ENCODE measurements at regions not wholly inside any gene's neighbourhood (a gene's known extent, or its start where the extent isn't known, plus 50 kb on each side); places are given as distances from the start of the nearest gene placed in this dataset.
"Not testable (repeated sequence)": the region's sequence is repeated elsewhere in the genome, so short reads cannot be mapped to it uniquely, and the experiment has no call there.

DNA sequence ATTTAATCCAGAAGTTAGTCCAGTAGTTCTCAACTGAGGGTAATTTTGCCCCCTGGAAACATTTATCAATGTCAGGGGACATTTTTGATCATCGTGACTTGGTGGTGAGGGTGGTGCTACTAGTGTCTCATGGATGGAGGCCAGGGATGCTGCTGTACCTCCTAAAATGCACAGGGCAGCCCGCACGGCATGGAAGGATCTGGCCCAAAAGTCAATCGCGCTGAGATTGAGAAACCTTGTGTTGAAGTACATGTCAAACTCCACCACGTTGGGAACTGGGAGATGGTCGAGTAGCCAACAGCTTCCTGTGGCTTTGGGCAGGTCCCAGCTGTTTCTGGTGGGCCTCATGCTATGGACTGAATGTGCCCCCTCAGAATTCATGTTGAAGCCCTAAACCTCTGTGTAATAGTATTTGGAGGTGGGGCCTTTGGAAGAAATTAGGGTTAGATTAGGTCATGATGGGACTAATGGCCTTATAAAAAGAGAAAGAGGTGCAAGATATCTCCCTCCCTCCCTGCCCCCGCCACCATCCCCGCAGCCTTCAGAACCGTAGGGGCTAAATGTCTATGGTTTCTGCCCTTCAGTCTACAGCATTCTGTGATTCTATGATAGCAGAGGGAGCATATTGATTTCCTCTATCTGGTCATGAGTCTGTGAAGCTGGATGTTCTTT is 259.7 kb downstream of the MYCN start:
- H3K27ac ChIP-seq = no peak overlapping the region
- TF ChIP-seq, protein P1, sequence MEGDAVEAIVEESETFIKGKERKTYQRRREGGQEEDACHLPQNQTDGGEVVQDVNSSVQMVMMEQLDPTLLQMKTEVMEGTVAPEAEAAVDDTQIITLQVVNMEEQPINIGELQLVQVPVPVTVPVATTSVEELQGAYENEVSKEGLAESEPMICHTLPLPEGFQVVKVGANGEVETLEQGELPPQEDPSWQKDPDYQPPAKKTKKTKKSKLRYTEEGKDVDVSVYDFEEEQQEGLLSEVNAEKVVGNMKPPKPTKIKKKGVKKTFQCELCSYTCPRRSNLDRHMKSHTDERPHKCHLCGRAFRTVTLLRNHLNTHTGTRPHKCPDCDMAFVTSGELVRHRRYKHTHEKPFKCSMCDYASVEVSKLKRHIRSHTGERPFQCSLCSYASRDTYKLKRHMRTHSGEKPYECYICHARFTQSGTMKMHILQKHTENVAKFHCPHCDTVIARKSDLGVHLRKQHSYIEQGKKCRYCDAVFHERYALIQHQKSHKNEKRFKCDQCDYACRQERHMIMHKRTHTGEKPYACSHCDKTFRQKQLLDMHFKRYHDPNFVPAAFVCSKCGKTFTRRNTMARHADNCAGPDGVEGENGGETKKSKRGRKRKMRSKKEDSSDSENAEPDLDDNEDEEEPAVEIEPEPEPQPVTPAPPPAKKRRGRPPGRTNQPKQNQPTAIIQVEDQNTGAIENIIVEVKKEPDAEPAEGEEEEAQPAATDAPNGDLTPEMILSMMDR (IDR thresholded peaks at IDR 0.05) = no peak
- no peak for TF ChIP-seq ZFX (IDR thresholded peaks at IDR 0.05; ENCODE audit: borderline replicate concordance)

DNA sequence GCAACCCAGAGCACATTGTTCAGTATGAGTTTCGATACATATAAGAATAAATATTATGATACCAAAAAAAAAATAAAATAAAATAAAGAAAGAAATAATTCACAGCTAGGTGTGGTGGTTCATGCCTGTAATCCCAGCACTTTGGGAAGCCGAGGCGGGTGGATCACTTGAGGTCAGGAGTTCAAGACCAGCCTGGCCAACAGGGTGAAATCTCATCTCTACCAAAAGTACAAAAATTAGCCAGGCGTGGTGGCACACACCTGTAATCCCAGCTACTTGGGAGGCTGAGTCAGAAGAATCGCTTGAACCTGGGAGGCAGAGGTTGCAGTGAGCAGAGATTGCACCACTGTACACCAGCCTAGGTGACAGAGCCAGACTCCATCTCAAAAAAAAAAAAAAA is 258.9 kb downstream of the MYCN start:
- not testable (repeated sequence) for H3K27ac ChIP-seq

DNA sequence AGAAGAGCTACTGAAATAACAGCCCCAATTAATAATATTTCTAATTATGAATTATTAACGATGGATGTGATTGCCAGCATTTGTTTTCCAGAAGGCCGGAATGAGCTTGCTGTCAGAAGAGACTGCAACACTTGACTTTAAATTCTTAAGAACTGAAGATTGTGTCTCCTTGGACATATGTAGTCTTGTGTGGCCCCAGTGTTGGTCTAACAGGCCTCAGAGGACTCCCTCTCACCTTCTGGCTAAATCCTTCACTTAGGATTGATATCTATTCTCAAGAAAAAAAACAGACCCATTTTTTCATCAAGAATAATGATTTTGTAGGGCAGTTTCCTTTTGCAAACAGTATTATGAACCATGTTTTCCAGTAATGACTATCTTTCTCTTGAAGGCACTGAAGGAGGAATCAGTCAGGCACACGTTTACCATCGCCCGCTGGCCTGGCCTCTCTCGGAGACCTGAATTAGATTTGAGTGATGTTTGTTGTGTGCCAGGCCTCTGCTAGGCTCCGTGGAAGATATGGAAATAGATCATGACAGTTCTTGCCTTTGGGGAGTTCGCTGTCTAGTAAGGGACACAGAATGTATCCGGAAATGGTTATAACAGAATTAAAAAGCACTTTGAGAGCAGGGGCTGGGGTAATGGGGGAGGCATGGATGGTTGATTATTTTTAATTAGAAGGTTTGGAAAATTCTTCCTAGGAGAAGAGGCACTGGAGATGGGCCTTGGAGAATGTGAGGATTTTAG is 258.0 kb downstream of the MYCN start:
- H3K27ac ChIP-seq = no peak overlapping the region
- no peak for TF ChIP-seq ZFX (IDR thresholded peaks at IDR 0.05; ENCODE audit: borderline replicate concordance)
- TF ChIP-seq, protein P1 (IDR thresholded peaks at IDR 0.05) = no peak

DNA sequence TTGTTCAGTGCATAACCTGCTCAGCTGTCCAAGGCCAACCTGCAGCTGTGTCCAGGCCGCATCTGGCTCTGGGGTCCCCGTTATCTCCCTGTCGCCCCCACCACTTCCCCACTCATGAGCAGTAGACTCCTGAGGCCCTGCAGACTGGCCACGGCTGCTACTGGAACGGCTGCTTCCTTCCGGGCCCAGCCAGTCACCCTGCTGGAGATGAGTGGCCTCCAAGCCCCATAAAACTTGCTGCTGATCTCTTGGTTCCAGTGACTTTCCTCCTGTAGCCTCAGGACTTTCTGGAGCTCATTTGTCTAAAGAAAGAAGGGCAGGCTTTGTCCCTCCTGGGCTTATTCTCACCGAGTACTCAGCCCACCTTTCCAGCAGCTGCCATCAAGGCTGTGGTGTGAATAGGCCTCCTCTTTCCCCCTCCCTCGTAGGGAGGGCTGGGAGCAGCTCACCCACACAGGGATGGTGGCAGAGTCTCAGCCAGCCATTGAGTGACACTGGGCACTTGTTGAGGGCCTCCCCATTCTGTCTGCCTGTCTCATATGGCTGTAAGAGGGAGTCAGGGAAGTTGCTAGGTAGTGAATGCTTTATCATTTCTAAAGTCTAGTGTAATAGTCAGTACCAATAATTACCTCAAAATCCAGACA is 257.3 kb downstream of the MYCN start:
- H3K27ac ChIP-seq = no peak overlapping the region
- TF ChIP-seq ZFX (IDR thresholded peaks at IDR 0.05; ENCODE audit: borderline replicate concordance) = no peak

DNA sequence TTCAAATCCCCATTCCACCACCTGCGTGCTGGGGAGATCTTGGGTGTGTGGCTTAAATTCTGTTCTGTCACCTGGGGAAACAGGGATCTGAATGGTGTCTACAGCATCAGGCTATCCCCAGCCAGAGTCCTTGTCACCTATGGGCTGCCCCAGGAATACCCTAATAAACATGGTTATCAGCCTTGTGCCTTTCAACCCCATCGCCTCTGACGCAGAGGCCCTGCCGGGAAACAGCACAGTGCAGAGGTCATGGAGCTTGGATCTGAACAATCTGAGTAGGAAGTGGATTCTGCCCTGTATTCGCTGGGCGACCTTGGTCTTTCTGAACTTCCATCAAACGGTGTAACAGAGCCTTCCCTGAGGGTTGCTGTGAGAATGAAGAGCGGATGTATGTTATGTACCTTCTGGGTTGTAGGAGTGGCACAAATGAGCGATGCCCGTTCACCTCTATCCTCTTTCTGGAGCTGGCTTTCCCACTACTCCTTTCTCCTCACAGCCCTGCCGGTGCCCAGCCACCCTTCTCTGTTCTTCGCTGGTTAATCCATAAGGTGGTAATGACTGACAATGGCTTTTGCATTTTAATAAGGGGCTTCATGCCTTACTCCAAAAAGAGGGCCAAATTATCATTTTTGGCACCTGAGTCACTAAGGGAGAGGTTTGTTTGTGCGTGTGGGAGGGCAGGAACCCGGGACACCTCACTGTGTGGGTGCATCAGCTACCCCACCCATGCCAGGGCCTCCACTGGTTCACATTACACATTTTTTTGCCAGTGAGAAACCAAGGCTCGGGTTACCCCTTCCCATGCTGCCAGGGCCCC is 256.5 kb downstream of the MYCN start:
- TF ChIP-seq ZFX (IDR thresholded peaks at IDR 0.05; ENCODE audit: borderline replicate concordance) = no peak
- TF ChIP-seq, protein P1 (IDR thresholded peaks at IDR 0.05) = no peak
- no peak overlapping the region for H3K27ac ChIP-seq

DNA sequence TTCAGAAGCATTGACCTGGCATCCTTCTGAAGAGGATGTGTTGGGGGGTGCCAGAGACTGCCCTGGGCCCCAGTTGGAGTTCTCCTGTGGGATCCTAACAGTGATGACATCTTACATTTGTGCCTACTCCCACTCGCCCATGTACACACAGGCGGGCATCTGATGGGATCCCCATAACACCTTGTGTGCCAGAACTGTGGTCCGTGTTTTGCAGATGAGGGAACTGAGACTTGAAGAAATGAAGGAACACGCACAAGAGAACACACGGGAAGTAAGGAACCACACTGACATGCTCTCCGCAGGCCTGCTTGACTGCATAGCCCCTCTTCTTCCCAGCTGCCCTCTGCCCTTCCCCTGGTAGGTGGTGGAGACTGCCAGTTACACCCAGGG is 255.3 kb downstream of the MYCN start:
- TF ChIP-seq ZFX (IDR thresholded peaks at IDR 0.05; ENCODE audit: borderline replicate concordance) = no peak
- TF ChIP-seq, protein P1 (IDR thresholded peaks at IDR 0.05) = no peak
- H3K27ac ChIP-seq = no peak overlapping the region

DNA sequence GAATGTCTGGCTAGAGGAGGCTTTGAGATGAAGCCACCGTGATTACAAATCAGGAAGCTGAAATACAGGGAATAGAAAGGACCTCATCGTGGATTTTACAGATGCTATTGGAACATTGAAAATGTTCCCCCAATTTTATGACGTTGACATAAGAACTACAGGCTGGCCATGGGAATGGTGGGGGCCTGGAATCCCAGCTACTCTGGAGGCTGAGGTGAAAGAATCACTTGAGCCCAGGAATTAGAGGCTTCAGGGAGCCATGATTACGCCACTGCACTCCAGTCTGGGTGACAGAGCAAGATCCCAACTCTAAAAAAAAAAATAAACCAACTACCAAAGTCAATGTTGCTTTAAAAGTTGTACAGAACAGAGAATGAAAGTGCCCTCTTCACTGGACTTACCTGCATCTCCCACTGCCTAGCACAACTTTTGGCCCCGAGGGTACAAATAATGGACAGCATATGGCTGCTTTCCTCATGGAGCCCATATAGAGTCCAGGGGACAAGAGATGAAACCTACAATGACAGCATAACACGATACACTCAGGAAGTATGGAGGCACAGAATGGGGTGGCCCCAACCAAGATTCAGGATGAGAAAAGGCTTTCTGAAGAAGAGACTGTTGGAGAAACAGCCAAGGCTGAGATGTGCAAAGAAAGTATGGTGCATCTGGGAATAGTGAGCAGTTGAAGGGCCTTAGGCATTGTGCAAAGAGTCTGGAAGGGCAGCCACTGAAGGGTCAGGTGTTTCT is 254.8 kb downstream of the MYCN start:
- no peak for TF ChIP-seq ZFX (IDR thresholded peaks at IDR 0.05; ENCODE audit: borderline replicate concordance)
- TF ChIP-seq, protein P1 (IDR thresholded peaks at IDR 0.05) = no peak
- no peak overlapping the region for H3K27ac ChIP-seq

All from 22Rv1 (cell line).